GM10248 (cell line): ENCODE measurements at regions not wholly inside any gene's neighbourhood (a gene's known extent, or its start where the extent isn't known, plus 50 kb on each side); places are given as distances from the start of the nearest gene placed in this dataset.

Experiments used
- CTCF ChIA-PET: fragments of 300-600 bp; sonication (Branson Sonifier 250); formaldehyde crosslinking; extraction: SDS; loops from one replicate; lab custom pipeline; 2021; ENCODE audit warnings: antibody characterized with exemption; lab: Yijun Ruan, JAX
- POLR2A ChIA-PET: fragments of 350-650 bp; sonication (Branson Sonifier 250); formaldehyde crosslinking; extraction: SDS; loops from one replicate; lab custom pipeline; 2020; ENCODE audit warnings: antibody characterized with exemption; lab: Yijun Ruan, JAX
- DNase-seq: peaks from one replicate; pipeline ENCODE4 v3.0.0; 2012; ENCODE audit errors: extremely low spot score
- TF ChIP-seq, protein P1 (sequence below): IDR thresholded peaks from 2 replicates; pipeline ENCODE4 v1.5.1; 2012; ENCODE audit warnings: mild to moderate bottlenecking, low read depth; ENCODE audit errors: extremely low read depth, missing control alignments, control extremely low read depth

GRCh38 chr12:77727442-77728001 lies 103.2 kb upstream of the NAV3 start:
- DNase-seq = no peak
- CTCF ChIA-PET = interaction anchor here (1.0 to 2.7 kb wide), 2 partner anchors 188 to 199 kb away, joined by 3 to 23 read pairs; no protein-coding TSS in a partner anchor
- POLR2A ChIA-PET = no interaction called here
- TF ChIP-seq, protein P1, sequence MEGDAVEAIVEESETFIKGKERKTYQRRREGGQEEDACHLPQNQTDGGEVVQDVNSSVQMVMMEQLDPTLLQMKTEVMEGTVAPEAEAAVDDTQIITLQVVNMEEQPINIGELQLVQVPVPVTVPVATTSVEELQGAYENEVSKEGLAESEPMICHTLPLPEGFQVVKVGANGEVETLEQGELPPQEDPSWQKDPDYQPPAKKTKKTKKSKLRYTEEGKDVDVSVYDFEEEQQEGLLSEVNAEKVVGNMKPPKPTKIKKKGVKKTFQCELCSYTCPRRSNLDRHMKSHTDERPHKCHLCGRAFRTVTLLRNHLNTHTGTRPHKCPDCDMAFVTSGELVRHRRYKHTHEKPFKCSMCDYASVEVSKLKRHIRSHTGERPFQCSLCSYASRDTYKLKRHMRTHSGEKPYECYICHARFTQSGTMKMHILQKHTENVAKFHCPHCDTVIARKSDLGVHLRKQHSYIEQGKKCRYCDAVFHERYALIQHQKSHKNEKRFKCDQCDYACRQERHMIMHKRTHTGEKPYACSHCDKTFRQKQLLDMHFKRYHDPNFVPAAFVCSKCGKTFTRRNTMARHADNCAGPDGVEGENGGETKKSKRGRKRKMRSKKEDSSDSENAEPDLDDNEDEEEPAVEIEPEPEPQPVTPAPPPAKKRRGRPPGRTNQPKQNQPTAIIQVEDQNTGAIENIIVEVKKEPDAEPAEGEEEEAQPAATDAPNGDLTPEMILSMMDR = no peak

- CTCF ChIA-PET = interaction anchor here (1.1 to 1.7 kb wide), 2 partner anchors 196 to 200 kb away, joined by 3 to 18 read pairs; no protein-coding TSS in a partner anchor
- POLR2A ChIA-PET = no interaction called here
- TF ChIP-seq, protein P1 = no peak
- no peak for DNase-seq
Observed at GRCh38 chr12:77725611-77726010, 105.1 kb upstream of the NAV3 start.

- ChIA-PET CTCF (interaction anchor here (0.6 to 1.7 kb wide), 6 partner anchors 12 to 203 kb away, joined by 3 to 18 read pairs (median 3); no protein-coding TSS in a partner anchor), POLR2A (no interaction called here)
- no peak for DNase-seq
- TF ChIP-seq, protein P1 = peak; percentile 63
Observed at GRCh38 chr12:77724367-77724957, 106.2 kb upstream of the NAV3 start.

DNA sequence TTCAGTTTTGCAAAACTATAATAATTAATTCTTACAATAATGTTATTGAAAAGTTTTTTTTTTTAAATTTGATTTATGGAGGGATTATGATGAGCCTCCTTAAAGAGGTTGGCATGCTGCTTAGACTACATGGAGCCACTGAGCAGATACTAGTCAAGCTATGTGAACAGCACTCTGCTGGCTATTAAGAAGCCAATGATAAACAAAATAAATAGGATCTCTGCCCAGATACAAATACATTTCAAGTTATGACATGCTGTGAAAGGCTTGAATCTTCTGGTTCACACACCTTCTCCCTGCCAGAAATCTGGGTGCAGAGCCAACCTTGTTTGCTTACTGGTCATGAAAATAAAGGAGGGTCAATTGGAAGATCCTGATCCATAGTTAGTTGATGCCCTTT lies 107.4 kb upstream of the NAV3 start:
- ChIA-PET CTCF (interaction anchor here (1.1 to 1.7 kb wide), 3 partner anchors 12 to 202 kb away, joined by 3 to 11 read pairs (median 3); no protein-coding TSS in a partner anchor), POLR2A (no interaction called here)
- no peak for DNase-seq
- TF ChIP-seq, protein P1 = no peak

DNA sequence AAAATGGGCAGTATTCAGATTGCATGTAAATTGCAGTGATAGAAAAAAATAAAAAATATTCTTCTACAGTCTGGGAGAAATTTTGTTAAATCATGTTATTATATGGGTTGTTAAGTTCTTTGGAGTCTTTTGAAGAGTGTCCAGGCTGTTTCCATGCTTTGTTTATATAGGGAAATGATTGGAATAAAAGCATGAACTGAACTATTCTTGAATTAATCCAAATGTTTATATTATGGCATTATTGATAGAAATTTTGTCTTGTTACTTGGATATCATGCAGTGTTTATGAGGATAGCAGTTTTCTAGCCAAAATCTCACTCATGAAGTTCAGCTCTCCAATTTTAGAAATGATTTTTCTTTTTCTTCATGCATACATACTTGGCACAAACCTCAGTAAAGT lies 108.2 kb upstream of the NAV3 start:
- TF ChIP-seq, protein P1 = no peak
- DNase-seq = no peak
- POLR2A ChIA-PET = no interaction called here
- CTCF ChIA-PET = interaction anchor here (1.1 to 1.7 kb wide), 3 partner anchors 11 to 203 kb away, joined by 3 to 11 read pairs (median 3); no protein-coding TSS in a partner anchor

- CTCF ChIA-PET = interaction anchor here (1.4 to 1.8 kb wide), 3 partner anchors 10 to 205 kb away, joined by 3 to 5 read pairs (median 5); no protein-coding TSS in a partner anchor
- POLR2A ChIA-PET = no interaction called here
- no peak for DNase-seq
Observed at GRCh38 chr12:77720258-77720657, 110.4 kb upstream of the NAV3 start.

More at GRCh38 chr12:77720258-77720657, 110.4 kb upstream of the NAV3 start:
- TF ChIP-seq, protein P1 = no peak
